ENCODE measurements at regions not wholly inside any gene's neighbourhood (a gene's known extent, or its start where the extent isn't known, plus 50 kb on each side); places are given as distances from the start of the nearest gene placed in this dataset.

DNA sequence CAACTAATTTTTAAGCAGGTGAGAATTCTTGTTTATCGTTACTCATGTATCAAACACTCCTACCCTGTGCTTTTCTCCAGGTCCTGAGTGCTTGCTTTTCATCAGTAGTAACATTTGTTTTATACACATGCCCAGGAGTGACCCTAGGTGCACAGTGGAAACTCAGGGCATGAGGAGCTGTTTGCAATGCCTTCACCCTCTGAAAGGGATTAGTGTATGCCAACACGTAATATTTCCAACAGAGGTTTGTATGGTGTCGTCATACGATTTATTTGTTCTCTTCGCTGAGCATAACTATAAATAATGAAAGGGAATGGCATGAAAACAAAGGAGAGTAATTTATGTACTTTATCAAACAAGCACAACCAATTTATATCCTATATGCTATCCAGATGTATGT, 537.4 kb upstream of the MMS22L start:
- FAIRE-seq: no peak

DNA sequence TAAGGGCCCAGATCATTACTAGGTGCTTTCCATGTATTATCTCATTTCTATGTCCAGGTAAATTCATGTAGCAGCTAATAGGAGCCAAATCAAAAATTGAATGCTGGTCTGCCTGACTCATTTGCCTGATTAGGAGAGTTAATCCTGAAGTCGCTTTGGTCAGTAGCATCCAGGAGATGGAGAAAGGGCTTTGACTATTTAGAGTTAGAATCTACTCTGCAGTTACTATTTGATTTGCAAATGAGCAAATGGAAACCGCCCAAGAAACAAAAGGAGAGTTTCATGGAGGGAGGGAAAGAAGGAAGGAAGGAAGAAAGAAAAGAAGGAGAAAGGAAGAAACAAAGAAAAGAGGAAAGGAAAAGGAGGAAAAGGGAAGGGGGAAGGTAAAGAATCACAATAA, 539.6 kb upstream of the MMS22L start:
- no peak for FAIRE-seq

DNA sequence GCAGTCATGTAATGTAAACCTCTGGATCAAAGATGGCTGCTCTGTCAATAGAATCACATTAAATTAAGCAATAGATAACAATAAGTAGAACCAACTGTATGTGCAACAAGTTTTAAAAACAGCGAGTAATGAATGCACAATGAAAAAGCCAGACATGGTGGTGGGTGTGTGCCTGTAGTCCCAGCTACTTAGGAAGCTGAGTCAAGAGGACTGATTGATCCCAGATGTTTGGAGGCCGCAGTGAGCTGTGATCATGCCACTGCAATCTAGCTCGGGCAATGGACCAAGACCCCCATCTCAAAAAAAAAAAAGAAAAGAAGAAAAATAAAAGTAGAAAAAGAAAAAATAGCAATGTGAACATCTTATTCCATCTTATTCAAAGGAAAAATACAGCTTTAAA, 558.7 kb upstream of the MMS22L start:
- FAIRE-seq: no peak

DNA sequence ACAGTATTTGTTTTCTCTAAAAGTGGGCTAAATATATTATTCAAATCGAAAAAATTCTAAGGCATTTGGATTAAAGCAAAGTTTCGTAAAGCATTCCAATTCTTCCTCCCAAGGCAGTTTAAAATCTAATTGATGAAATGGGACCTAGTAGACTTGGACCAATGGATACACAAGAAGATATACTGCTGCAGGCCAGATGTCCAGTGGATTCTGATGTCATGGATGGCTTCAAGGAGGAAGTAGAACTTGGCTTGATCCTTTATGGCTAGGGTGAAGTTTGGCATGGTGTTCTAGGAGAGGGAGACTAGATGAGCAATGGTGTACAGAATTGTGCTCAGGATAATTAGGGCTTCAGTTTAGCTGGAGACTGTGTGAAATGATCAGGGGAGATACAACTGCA, 559.5 kb upstream of the MMS22L start:
- FAIRE-seq: no peak

DNA sequence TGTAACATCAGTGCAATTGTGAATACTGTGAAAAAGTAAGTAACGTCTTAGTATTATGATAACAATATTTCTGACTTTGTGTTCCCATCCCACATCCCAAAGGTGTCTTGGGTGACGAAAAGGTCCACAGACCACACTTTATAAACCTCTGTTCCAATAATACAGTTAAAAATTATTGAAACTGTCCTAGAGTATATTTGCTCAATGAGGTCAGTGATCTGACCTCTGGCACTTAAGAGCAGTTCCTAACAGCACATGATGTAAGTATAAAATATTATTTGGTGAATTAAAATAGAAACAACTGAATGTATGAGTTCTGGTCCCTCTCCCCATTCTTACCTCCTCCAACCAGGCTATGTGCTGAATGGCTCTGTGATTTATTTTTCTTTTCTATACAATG, 566.4 kb upstream of the MMS22L start:
- no peak for FAIRE-seq

DNA sequence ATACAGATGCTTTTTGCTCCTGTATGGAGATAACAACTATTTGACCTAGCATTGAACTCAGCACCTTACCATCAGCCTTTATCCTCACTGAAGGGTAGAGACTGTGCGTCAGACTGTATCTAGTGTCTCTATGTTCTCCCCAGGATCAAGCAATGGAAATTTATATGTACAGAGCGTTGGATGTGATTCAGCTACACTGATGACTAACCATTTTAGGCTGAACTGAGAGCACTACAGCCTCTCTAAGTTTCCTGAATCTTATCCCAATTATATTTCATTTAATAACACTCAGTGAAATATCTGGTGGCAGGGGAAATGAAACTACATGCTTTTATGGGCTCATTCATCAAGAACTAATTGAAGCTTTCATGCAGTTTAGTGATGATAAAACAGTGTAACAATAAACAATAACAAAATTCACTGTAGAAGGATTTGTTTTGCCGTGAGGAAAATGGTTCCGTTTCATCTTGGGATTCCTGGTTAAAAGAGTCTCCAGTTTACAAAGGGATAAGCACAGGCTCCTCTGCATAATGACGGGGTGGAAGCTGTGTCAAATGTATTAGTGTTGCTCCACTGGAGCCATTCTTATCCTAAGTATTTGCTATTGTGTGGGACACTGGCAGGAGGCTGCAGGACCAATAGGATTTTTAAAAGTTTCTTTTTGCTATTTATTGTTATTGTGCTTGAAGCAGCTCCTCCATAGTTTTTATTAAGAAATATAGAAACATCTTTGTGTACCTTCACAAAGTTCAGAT, 567.6 kb upstream of the MMS22L start:
- no peak for FAIRE-seq

DNA sequence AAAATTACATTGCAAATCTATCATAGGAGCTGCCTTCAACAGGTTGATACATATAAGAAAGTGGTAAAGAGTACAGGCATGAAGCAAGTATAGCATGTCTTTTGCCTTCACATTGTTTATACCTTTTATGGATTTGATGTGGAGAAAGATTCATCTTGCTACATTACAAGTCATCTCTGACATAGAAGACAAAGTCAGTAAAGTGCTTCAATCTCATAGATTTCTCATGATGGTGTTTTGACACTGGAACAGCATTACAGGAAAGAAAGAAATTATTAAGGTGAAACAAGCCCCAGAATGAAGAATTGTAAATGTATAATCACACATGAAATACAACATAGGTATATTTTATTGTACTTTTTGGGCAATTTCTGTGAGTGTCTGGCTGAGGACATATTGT, 580.7 kb upstream of the MMS22L start:
- FAIRE-seq: no peak

DNA sequence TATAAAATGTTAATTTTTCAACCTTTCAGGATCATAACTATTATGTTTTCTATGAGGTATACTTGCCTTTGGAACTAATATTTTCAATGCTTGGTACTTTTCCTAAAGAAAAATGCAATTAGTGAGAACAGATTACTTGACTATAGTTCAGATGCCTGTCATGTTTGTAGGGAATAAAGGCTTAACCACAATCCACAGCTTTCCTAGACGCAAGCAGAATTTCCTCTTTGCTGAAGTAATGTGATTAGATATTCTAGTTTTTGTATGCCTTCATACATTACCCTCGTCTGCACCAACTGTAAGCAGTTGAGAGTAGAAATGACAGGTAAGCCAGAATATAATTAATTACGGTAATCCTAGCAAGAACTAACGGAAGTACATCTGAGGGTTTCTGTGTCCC, 581.4 kb upstream of the MMS22L start:
- FAIRE-seq: no peak

DNA sequence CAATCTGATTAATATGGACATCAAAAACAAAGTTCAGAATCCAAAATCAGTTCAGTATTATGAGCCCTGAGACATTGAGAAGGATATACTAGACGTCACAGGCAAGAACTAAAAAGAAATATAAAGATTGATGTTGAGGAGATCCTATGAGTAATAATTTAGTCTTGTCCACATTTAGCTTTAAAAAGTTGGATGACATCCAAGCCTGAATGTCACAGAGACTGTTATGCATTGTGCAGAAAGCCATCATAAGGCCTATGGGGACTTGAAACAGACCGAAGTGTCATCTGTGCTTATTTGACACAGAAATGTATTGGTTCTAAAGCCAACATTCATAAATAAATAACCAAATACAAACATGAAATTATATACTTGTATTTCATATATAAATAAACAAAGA, 581.8 kb upstream of the MMS22L start:
- FAIRE-seq: peak; percentile 24

DNA sequence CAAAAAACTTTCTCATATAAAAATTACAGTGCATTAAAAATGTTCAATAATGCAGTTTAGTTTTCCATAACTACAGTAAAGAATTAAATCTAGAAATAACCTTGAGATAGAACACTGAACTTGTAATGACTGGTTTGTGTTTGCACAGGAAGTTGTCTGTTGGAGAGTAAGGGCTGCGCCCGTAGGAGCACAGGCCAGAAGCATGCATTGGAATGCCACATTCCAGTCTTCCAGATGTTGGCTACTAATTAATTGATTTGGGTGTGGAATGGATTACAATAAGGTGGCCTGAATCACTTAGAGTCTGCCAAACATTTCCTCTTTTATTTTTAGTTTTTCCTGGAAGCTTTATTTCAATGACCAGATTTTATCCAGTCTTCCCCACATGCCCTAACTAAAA, 582.6 kb upstream of the MMS22L start:
- no peak for FAIRE-seq

DNA sequence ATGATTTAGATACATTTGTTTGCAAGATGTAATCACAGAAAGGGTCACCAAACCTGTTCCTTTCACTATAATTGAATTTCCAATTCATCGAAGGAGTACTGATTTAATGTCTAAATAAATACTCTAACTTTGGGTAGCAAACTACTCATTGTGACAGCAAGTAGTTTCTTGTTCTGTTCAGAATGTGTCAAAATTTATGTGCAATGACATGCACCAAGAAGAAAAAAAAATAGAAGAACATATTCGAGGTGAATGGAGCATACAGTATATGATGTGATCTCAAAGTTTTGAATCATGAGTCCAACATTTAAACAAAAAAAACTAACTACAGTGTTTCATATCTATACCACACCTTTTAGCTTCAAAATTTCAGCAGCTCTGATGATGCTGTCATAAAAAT, 583.6 kb upstream of the MMS22L start:
- FAIRE-seq: no peak

DNA sequence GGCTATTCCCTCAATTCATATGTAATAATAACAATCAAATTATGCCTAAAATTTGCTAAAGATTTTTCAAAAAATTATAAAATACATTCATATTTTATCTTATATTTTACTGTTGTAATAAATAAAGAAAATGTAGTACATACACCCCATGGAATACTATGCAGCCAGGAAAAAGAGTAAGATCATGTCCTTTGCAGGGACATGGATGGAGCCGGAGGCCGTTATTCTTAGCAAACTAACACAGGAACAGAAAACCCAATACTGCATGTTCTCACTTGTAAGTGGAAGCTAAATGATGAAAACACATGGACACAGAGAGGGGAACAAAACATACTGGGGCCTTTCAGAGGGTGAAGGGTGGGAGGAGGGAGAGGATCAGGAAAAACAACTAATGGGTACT, 584.2 kb upstream of the MMS22L start:
- no peak for FAIRE-seq

DNA sequence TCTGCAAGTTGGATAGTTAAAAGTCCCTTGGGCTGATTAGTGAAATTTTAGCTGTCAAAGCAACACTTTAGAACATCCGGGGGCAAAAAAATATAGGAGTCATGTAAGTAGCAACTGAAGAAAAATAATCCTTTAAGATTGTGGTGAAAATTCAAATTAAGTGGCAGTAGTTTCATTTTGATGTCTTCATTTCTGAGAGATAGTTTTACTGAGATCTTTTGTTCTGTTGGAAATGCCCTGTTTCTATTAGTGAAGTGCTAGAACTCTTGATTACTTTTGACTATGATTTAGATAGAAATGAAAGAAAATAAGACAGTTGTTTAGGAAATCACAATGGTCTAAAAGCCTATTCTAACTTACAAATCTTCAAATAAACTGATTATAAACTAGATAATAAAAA, 587.3 kb upstream of the MMS22L start:
- no peak for FAIRE-seq

DNA sequence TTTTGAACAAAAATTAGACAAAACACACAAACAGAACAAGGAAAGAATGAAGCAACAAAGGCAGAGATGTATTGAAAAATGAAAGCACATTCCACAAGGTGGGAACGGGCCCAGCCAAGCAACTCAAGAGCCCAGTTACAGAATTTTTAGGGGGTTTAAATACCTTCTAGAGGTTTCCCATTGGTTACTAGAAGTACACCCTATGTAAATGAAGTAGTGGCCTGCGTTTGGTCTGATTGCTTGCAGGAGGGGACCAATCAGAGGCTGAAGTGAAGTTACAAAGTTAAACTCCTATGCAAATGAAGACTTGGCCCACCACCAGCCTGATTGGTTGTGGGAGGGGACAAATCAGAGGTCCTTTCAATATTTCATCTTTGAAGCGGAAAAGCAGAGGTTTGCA, 593.7 kb upstream of the MMS22L start:
- FAIRE-seq: no peak

DNA sequence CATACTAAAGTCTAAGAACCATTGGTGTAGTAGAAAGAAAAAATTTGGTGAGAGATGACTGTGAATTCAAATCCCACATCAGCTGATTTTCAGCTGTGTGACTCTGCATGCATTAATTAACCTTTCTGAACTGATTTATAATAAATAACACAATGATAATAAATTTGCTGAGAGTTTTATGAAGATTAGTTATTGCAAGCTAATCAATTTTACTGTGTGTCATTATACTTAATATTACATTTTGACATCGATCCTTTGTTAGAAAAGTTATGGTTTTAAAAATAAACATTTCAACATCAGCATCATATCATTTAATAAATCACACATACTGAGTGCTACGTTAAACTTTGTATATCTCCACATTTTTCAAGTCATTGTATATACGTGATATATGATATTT, 599.7 kb upstream of the MMS22L start:
- FAIRE-seq: no peak

DNA sequence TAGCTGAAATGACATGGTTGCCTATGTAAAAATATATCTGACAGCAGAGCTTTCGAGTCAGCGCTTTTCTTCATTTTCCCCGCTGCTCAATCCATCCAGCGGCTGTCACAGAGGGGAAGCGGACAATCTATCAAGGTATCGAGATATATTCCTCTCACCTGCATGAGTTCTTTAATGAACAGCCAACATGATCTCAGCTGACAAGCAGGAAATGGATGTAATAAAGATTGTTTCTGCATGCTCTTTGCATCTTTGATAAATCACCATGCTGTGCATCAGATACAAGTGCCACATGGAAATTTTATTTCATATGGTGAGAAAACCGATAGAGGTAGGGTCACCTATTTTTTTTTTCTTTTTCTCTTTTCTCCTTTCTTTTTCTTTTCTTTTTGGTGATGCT, 602.3 kb upstream of the MMS22L start:
- FAIRE-seq: no peak

DNA sequence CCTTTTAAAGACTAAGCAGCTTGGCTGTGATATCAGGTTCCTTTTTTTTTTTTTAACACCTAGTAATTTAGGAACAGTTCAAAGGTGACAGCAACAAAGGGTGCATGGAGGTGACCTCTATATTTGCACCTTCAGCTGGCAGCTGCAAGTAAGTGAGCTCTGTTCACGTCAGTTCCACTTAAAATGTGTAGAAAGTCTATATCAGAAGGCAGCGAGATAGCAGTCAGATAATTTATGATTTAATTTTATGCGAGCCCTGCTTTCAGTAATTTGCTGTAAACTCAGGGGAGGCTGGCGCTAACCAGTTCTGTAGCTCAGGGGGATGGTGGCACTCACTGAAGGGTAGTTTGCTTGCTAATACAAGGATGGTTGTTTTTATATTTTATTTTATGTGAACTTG, 602.8 kb upstream of the MMS22L start:
- no peak for FAIRE-seq

DNA sequence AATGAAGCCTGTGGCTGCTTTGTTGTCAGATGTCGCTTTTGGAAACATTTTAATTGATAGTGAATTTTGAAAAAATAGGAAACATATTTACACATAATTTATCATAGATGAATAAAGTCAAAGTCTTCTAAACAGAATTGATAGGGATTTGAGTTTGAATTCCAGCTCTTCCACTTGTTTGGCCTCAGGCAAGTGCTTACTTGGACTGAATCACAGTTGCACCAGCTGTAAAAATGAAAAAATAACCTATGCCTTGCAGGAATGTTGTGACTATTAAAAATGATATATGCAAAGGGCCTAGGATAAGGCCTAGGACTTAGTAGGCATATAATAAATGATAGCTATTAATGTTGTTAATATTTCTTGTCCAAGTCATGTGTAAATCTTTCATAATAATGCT, 618.5 kb upstream of the MMS22L start:
- no peak for FAIRE-seq

DNA sequence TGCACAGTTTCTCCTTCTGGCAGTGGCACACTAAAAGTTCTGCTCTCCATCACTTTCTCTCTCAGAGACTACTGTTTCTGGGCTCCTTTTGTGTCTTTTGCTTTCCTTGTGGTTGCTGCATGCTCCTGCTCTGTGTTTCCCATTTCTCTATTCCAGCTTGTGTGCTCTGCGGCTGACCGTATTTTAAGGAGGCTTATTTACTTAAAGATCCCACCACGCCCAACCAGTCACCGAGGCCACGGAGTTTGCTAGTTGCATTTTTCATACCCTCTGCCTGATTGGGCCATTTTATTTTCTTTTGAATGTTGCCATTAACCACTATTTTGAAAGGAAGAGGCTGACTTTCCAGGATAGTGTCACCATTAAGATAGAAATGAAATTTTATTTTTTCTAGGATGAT, 626.4 kb upstream of the MMS22L start:
- no peak for FAIRE-seq

DNA sequence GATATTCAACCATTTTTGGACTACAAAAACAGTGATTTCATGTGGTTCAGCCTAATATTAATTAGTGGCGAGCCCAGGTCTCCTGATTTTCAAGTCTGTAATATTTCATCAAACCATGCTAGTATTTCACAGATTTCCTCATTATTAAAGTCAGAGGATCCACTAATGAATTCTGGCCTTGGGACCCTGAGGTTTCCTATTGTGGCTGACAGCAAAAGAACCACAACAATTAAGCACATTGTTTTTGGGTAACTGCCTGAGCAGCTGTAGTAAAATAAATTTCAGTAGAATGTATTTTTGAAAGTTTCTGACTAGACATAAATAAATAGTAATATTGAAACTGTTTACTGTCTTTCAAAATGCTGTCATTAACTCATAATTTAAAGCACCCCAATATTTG, 630.7 kb upstream of the MMS22L start:
- no peak for FAIRE-seq

DNA sequence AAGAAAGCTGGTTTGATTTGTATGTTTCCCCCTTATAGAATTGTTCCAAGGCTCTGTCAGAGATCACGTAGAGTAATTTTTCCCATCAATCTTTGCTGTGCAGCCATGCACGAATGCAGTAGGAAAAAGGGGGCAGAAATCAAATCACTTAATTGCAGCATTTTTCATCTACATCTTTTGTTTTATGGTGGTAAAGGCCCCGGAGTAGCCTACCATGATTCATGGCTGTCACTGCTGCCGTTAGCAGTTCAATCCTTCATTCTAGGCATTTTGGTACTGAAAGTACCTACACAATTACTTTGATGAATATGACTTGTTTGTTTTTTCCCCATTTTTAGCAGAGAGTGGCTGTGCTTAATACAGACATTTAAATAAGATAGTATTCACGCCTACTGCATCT, 631.9 kb upstream of the MMS22L start:
- FAIRE-seq: no peak

DNA sequence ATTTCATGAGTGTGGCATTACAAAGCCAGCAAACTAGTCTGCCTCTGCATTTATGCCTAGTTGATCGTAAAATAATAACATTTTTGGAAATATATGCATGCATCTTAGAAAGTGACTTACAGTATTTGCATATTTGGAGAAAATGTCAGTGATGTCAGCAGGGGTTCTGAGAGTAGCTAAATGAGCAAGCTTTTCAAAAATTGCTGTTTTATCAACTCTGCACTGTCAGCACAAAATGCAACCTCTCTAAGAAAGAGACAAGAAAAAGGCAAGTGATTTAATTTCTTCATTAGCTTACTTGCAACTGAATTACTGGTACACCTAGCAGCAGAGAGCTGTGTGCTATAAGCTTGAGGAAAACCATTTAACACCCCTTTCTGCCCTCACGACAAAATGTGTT, 632.5 kb upstream of the MMS22L start:
- no peak for FAIRE-seq

DNA sequence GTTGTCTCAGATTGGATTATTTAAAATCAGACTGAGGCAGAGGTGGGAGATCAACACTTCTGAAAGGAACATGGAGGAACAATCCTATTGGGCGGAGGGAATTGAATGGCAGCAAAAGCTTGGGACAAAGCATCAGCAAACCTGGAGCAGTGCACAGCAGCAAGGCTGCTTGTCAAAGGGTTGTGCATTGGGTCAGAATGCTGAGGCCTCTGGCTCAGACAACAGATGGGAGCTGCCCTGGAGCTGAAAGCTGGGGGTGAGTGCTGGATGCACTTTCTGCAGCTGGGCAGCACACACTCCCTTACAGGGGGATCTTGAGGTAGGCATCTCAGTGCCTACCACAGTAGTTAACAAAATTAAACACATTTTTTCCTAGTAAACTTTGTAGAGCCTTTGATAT, 634.4 kb upstream of the MMS22L start:
- FAIRE-seq: no peak

DNA sequence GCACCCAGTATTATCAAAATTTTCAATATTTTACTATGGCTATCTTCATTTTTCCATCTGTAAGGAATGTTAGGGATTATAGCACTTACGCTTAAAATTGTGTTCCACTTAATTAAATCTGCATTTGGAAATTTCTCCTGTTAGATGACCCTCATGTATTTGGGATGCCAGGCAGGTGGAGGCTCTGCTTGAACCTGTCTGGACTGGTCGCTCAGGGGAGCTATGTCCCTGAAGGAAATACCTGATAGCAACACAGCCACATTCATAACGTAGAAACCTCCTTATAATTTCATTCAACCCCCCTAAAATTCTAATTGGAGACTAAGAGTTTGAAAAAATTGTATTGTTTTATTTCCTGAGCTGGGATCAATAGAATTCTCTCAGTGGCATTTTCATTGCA, 636.0 kb upstream of the MMS22L start:
- FAIRE-seq: no peak

DNA sequence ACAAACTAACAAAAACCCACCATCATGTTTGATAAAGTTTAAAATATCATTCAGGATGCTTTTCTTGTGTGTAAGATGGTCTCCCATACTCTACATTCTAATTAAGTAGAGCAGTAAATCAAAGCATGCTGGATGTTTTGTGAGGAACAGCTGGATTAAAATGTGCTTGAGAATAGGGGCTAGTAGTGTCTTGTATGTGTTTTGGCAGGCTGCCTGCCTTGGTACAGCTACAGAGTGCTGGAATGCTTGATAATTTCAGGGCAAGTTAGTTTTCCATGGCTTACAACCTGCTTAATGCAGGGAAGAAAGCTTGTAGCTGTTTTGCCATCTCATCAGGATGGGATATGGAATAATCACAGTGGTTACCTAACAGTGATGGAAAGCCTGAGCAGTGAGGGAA, 636.6 kb upstream of the MMS22L start:
- no peak for FAIRE-seq

DNA sequence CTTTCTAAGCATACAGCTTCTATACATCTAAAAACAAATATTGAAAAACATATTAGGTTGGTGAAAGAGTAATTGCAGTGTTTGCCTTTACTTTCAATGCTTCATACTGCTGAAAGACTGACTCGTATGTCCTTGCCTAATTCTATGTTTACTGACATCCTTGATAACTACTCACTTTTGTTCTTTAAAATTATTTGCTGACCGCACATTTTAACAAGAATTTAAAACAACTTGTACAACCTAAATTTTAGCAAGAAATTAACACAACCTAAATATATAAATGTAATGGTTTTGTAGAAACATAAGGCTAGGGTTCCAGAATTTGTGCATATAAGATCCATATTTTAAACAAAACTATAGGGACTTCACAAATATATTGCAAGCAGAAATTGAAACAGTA, 640.2 kb upstream of the MMS22L start:
- FAIRE-seq: no peak

All from islet of Langerhans (tissue), 1 donor.